HEK293 (cell line): ENCODE measurements at regions not wholly inside any gene's neighbourhood (a gene's known extent, or its start where the extent isn't known, plus 50 kb on each side); places are given as distances from the start of the nearest gene placed in this dataset.

Experiments used
- ZNF132 ChIP-seq: fragments of 450-650 bp; formaldehyde crosslinking; IDR thresholded peaks from 2 replicates; pipeline ENCODE4 v1.5.1; 2017; ENCODE audit warnings: missing biosample characterization, missing genetic modification characterization, borderline replicate concordance
- TF ChIP-seq, protein P1 (sequence below): fragments of 450-650 bp; formaldehyde crosslinking; IDR thresholded peaks from 2 replicates; pipeline ENCODE4 v1.5.1; 2016; ENCODE audit warnings: missing biosample characterization, missing genetic modification characterization

DNA sequence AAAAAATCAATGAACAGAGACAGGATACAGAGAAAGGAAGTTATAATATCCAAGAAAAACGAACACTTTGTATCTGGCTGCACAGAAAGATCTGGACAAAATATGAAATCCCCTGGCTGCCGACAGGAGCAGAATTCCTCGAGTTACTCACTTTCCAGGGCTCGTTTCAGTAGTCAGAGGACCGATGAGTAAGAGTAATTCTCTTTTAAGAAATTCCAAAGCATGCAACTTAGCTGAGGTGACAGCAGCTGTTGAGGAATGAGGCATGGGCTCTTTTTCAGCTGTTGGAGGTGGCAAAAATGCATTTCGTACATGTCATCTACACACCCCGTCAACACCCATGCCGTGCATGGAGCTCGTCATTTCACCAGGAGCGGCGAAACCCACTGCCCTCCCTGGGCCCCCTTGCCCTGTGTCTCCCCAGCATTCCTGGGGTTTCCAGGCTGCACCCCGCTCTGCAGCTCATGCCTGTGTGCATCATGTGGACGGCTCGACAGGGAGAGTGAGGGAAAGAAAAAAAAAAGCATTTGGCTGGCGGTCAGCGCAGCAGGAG, 210.8 kb upstream of the SMIM21 start:
- no peak for TF ChIP-seq ZNF132 (tag by site-specific recombination)
- TF ChIP-seq, protein P1, sequence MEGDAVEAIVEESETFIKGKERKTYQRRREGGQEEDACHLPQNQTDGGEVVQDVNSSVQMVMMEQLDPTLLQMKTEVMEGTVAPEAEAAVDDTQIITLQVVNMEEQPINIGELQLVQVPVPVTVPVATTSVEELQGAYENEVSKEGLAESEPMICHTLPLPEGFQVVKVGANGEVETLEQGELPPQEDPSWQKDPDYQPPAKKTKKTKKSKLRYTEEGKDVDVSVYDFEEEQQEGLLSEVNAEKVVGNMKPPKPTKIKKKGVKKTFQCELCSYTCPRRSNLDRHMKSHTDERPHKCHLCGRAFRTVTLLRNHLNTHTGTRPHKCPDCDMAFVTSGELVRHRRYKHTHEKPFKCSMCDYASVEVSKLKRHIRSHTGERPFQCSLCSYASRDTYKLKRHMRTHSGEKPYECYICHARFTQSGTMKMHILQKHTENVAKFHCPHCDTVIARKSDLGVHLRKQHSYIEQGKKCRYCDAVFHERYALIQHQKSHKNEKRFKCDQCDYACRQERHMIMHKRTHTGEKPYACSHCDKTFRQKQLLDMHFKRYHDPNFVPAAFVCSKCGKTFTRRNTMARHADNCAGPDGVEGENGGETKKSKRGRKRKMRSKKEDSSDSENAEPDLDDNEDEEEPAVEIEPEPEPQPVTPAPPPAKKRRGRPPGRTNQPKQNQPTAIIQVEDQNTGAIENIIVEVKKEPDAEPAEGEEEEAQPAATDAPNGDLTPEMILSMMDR (tag by site-specific recombination) = no peak
